AG08396 (cell line): ENCODE measurements at regions not wholly inside any gene's neighbourhood (a gene's known extent, or its start where the extent isn't known, plus 50 kb on each side); places are given as distances from the start of the nearest gene placed in this dataset.
"Not testable (repeated sequence)": the region's sequence is repeated elsewhere in the genome, so short reads cannot be mapped to it uniquely, and the experiment has no call there.

Experiments used
- DNase-seq: peaks from one replicate; pipeline ENCODE4 v3.0.0; 2012; ENCODE audit warnings: low spot score, mixed read lengths

- DNase-seq = no peak
Measured at GRCh38 chr2:6139142-6139541, 447.0 kb downstream of the SOX11 start.

GRCh38 chr2:6139916-6140315 is 447.7 kb downstream of the SOX11 start:
- no peak for DNase-seq

- DNase-seq = no peak
Measured at GRCh38 chr2:6140509-6140908, 448.3 kb downstream of the SOX11 start.

- no peak for DNase-seq
Measured at GRCh38 chr2:6143812-6144211, 451.6 kb downstream of the SOX11 start.

- DNase-seq = not testable (repeated sequence)
Measured at GRCh38 chr2:6147215-6147614, 455.0 kb downstream of the SOX11 start.

GRCh38 chr2:6148882-6149281 is 456.7 kb downstream of the SOX11 start:
- DNase-seq = no peak

GRCh38 chr2:6159606-6160005 is 467.4 kb downstream of the SOX11 start:
- DNase-seq = no peak

GRCh38 chr2:6163932-6164331 is 471.7 kb downstream of the SOX11 start:
- DNase-seq = no peak

- no peak for DNase-seq
Measured at GRCh38 chr2:6164986-6165747, 473.0 kb downstream of the SOX11 start.

- no peak for DNase-seq
Measured at GRCh38 chr2:6167592-6168138, 475.5 kb downstream of the SOX11 start.

GRCh38 chr2:6168485-6168884 is 476.3 kb downstream of the SOX11 start:
- no peak for DNase-seq

- DNase-seq = no peak
Measured at GRCh38 chr2:6171294-6171693, 479.1 kb downstream of the SOX11 start.

GRCh38 chr2:6177811-6178210 is 485.6 kb downstream of the SOX11 start:
- no peak for DNase-seq

- DNase-seq = peak; percentile 6
Measured at GRCh38 chr2:6181525-6181924, 489.3 kb downstream of the SOX11 start.

GRCh38 chr2:6181926-6182325 is 489.7 kb downstream of the SOX11 start:
- no peak for DNase-seq

GRCh38 chr2:6183226-6183625 is 491.0 kb downstream of the SOX11 start:
- no peak for DNase-seq

- no peak for DNase-seq
Measured at GRCh38 chr2:6184532-6185292, 492.5 kb downstream of the SOX11 start.

- no peak for DNase-seq
Measured at GRCh38 chr2:6186332-6187151, 494.4 kb downstream of the SOX11 start.

- DNase-seq = no peak
Measured at GRCh38 chr2:6196449-6196848, 504.3 kb downstream of the SOX11 start.

GRCh38 chr2:6198370-6198919 is 506.3 kb downstream of the SOX11 start:
- DNase-seq = not testable (repeated sequence)

- DNase-seq = no peak
Measured at GRCh38 chr2:6202756-6203155, 510.6 kb downstream of the SOX11 start.
